ENCODE measurements at regions not wholly inside any gene's neighbourhood (a gene's known extent, or its start where the extent isn't known, plus 50 kb on each side); places are given as distances from the start of the nearest gene placed in this dataset.

DNA sequence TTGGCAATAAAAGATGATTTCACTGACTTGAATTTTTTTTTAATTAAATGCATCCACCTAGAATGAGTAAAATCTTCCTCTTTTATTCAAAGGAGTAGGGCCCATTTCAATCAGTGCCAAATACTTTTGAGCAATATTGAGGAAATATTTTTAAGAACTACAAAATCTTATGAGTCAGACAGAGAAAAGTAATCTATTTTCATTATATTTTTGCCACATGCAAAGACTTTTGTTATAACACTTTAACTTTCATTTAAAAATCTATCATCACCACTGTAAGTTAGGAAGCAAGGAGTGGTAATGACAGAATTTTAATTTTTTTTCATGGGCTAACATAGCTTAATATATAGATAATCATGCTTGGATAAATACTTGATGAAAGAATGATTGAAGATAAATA is 345.2 kb upstream of the KITLG start:
- H3K36me3 ChIP-seq (ENCODE audit: control insufficient read depth, insufficient read depth, low read length): no peaks in the 10 kb centered on the region
- no peak for DNase-seq (ENCODE audit: extremely low read depth, insufficient read length)
- no peak overlapping the region for H3K4me3 ChIP-seq (replicated peaks; ENCODE audit: low read depth, low read length)
- H3K27me3 ChIP-seq (replicated peaks; ENCODE audit: control insufficient read depth, insufficient read depth, low read length): no peaks in the 10 kb centered on the region
- TF ChIP-seq, protein P1, sequence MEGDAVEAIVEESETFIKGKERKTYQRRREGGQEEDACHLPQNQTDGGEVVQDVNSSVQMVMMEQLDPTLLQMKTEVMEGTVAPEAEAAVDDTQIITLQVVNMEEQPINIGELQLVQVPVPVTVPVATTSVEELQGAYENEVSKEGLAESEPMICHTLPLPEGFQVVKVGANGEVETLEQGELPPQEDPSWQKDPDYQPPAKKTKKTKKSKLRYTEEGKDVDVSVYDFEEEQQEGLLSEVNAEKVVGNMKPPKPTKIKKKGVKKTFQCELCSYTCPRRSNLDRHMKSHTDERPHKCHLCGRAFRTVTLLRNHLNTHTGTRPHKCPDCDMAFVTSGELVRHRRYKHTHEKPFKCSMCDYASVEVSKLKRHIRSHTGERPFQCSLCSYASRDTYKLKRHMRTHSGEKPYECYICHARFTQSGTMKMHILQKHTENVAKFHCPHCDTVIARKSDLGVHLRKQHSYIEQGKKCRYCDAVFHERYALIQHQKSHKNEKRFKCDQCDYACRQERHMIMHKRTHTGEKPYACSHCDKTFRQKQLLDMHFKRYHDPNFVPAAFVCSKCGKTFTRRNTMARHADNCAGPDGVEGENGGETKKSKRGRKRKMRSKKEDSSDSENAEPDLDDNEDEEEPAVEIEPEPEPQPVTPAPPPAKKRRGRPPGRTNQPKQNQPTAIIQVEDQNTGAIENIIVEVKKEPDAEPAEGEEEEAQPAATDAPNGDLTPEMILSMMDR (IDR thresholded peaks at IDR 0.05; ENCODE audit: insufficient read depth, low read length, poor library complexity, severe bottlenecking): no peak

DNA sequence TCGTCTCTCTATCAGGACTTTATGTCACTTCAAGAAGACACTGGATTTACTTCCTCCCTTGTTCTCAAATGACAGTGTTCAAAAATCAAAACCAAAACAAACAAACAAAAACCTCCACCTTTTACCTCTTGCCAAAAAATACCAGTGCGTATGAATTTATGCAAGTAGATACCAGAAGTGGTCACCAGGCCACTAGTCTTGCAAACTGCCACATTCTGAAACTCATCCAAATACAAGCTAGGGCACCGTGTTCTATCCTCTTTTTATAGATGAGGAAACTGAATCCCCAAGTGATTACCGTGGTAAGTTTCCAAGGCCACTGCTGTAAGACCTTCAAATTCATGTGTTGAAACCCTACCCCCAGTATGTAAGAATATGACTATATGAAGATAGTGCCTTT is 343.9 kb upstream of the KITLG start:
- TF ChIP-seq, protein P1 (IDR thresholded peaks at IDR 0.05; ENCODE audit: insufficient read depth, low read length, poor library complexity, severe bottlenecking): no peak
- Histone ChIP-seq H3K27me3 (replicated peaks; ENCODE audit: control insufficient read depth, insufficient read depth, low read length) (no peaks in the 10 kb centered on the region), H3K36me3 (ENCODE audit: control insufficient read depth, insufficient read depth, low read length) (no peaks in the 10 kb centered on the region), H3K4me3 (replicated peaks; ENCODE audit: low read depth, low read length) (no peak overlapping the region)
- DNase-seq (ENCODE audit: extremely low read depth, insufficient read length): no peak

DNA sequence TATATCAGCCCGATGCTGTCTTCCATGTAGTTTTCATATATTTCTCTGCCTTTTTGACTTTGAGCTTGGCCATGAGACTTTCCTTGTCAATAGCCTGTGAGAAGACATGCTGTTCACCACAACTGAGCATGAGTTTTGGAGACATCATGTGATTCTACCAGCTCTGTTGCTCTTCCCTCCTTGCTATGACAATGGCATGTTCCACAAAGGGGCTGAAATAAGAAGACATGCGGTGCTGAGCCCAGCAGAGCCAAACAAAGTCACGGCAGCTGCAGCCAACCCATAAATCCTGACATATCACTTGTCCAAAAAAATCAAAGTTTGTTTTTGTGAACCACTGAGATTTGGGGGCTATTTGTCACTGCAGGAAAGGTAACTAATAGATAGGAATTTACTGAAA is 343.4 kb upstream of the KITLG start:
- no peaks in the 10 kb centered on the region for H3K27me3 ChIP-seq (replicated peaks; ENCODE audit: control insufficient read depth, insufficient read depth, low read length)
- H3K4me3 ChIP-seq (replicated peaks; ENCODE audit: low read depth, low read length): no peak overlapping the region
- H3K36me3 ChIP-seq (ENCODE audit: control insufficient read depth, insufficient read depth, low read length): no peaks in the 10 kb centered on the region
- TF ChIP-seq, protein P1 (IDR thresholded peaks at IDR 0.05; ENCODE audit: insufficient read depth, low read length, poor library complexity, severe bottlenecking): no peak
- no peak for DNase-seq (ENCODE audit: extremely low read depth, insufficient read length)

DNA sequence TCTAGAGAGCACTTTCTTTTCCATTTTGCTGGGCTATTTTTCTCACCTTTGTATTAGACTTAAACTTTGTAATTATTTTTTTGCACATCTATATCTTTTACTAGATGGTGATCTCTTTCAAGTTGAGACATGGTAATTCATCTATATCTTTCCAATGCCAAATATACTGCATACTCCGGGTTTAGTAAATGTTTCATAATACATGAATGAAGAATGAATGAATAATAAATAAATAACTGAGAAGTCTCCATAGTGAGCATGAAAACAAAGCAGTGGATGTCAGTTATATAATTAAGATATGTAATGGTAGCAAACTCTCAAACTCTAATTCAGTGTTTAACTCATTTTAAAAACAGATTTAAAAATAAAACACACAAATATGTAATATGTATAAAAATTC is 342.5 kb upstream of the KITLG start:
- H3K36me3 ChIP-seq (ENCODE audit: control insufficient read depth, insufficient read depth, low read length): no peaks in the 10 kb centered on the region
- H3K27me3 ChIP-seq (replicated peaks; ENCODE audit: control insufficient read depth, insufficient read depth, low read length): no peaks in the 10 kb centered on the region
- no peak overlapping the region for H3K4me3 ChIP-seq (replicated peaks; ENCODE audit: low read depth, low read length)
- DNase-seq (ENCODE audit: extremely low read depth, insufficient read length): no peak
- TF ChIP-seq, protein P1 (IDR thresholded peaks at IDR 0.05; ENCODE audit: insufficient read depth, low read length, poor library complexity, severe bottlenecking): no peak

DNA sequence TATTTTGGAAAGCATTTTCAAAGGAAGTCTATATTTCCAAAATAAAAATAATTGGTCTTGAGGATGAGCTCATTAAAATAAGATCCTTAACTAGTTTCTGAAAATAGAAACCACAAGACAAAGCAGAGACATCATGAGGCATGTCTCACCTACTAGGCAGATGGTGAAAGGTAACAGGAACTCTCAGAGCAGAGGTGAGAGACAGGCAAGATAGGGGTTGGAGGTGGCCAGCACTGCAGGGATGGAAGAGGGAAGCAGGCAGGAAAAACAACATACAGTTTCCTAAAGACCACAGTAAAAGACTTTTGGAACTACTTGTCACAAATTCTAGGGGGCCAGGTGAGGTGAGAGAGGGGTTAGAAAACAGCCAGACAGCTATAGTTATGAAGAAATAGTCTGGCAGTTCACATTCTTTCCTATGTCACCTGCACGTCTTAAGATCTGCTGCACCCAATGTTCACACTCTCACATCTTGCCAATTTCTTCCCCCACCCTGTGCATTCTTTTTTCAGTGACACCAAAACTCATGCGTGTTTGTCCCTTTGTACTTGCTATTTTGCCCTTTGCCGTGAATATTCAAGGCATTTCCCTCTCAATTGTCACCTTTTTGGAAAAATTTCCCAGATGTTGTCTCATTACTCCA is 341.7 kb upstream of the KITLG start:
- DNase-seq (ENCODE audit: extremely low read depth, insufficient read length): no peak
- H3K27me3 ChIP-seq (replicated peaks; ENCODE audit: control insufficient read depth, insufficient read depth, low read length): no peaks in the 10 kb centered on the region
- H3K36me3 ChIP-seq (ENCODE audit: control insufficient read depth, insufficient read depth, low read length): no peaks in the 10 kb centered on the region
- TF ChIP-seq, protein P1 (IDR thresholded peaks at IDR 0.05; ENCODE audit: insufficient read depth, low read length, poor library complexity, severe bottlenecking): no peak
- H3K4me3 ChIP-seq (replicated peaks; ENCODE audit: low read depth, low read length): no peak overlapping the region

DNA sequence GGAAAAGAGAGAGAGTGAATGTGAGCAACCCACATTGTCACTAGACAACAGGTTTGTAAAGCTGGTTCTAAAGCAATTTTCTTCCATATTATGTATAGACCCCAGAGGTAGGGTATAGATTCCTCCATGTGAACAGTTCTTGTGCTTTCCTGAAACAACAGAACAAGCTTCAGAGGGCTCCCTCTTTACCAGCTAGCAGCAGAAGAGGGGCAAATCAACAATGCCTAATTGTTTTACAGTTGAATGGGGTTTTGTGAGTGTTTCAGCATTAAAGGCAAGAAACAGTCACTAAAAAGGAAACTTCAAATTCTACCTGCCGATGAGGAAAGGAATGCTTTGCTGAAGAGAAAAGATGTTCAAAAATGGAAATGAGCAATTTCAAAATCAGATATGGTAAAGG is 341.2 kb upstream of the KITLG start:
- no peak overlapping the region for H3K4me3 ChIP-seq (replicated peaks; ENCODE audit: low read depth, low read length)
- DNase-seq (ENCODE audit: extremely low read depth, insufficient read length): no peak
- TF ChIP-seq, protein P1 (IDR thresholded peaks at IDR 0.05; ENCODE audit: insufficient read depth, low read length, poor library complexity, severe bottlenecking): no peak
- H3K27me3 ChIP-seq (replicated peaks; ENCODE audit: control insufficient read depth, insufficient read depth, low read length): no peaks in the 10 kb centered on the region
- H3K36me3 ChIP-seq (ENCODE audit: control insufficient read depth, insufficient read depth, low read length): no peaks in the 10 kb centered on the region

All from GM06990 (cell line).